HUES48 (cell line): ENCODE measurements at regions not wholly inside any gene's neighbourhood (a gene's known extent, or its start where the extent isn't known, plus 50 kb on each side); places are given as distances from the start of the nearest gene placed in this dataset.
"Not testable (repeated sequence)": the region's sequence is repeated elsewhere in the genome, so short reads cannot be mapped to it uniquely, and the experiment has no call there.

ENCODE experiments used
- H3K27ac ChIP-seq: one replicate; pipeline ENCODE4 v1.7.0; 2013; ENCODE audit warnings: low read depth, low read length, inconsistent platforms
- H3K27me3 ChIP-seq: 2 replicates; pipeline ENCODE4 v1.6.1; 2013; ENCODE audit warnings: mild to moderate bottlenecking, low read length; ENCODE audit not compliant: control insufficient read depth, insufficient read depth
- H3K36me3 ChIP-seq: 2 replicates; pipeline ENCODE4 v1.6.1; 2013; ENCODE audit warnings: low read length; ENCODE audit not compliant: control insufficient read depth, insufficient read depth
- H3K4me1 ChIP-seq: 2 replicates; pipeline ENCODE4 v1.6.1; 2013; ENCODE audit warnings: mild to moderate bottlenecking, low read length; ENCODE audit not compliant: control insufficient read depth, insufficient read depth
- H3K4me3 ChIP-seq: 2 replicates; pipeline ENCODE4 v1.5.1; 2013; ENCODE audit warnings: mild to moderate bottlenecking, low read depth, low read length
- H3K9ac ChIP-seq: 2 replicates; pipeline ENCODE4 v1.6.1; 2013; ENCODE audit warnings: mild to moderate bottlenecking, low read depth, low read length, moderate library complexity
- H3K9me3 ChIP-seq: 2 replicates; pipeline ENCODE4 v1.6.1; 2013; ENCODE audit warnings: low read length; ENCODE audit not compliant: control insufficient read depth, insufficient read depth

- no peaks in the 10 kb centered on the region for H3K27me3 ChIP-seq
- no peaks in the 10 kb centered on the region for H3K4me1 ChIP-seq
- H3K4me3 ChIP-seq, result no peak overlapping the region
- peaks cover 17% of the 10 kb centered on the region for H3K9me3 ChIP-seq
- no peak overlapping the region for H3K27ac ChIP-seq
- H3K36me3 ChIP-seq, result no peaks in the 10 kb centered on the region
- H3K9ac ChIP-seq, result no peak overlapping the region
Measured at GRCh38 chr20:30949761-30950160, 307.7 kb upstream of the DEFB115 start.

- H3K9me3 ChIP-seq, result peaks cover 17% of the 10 kb centered on the region
- not testable (repeated sequence) for H3K36me3 ChIP-seq, H3K9ac ChIP-seq, H3K4me3 ChIP-seq, H3K4me1 ChIP-seq, H3K27ac ChIP-seq, H3K27me3 ChIP-seq
Measured at GRCh38 chr20:30951088-30951487, 306.4 kb upstream of the DEFB115 start.

GRCh38 chr20:30956649-30957048, 300.8 kb upstream of the DEFB115 start:
- H3K4me1 ChIP-seq, H3K36me3 ChIP-seq, H3K4me3 ChIP-seq, H3K27ac ChIP-seq, H3K27me3 ChIP-seq, H3K9ac ChIP-seq: not testable (repeated sequence)
- peaks cover 30% of the 10 kb centered on the region for H3K9me3 ChIP-seq

- not testable (repeated sequence) for H3K9ac ChIP-seq, H3K27ac ChIP-seq, H3K36me3 ChIP-seq, H3K4me3 ChIP-seq, H3K27me3 ChIP-seq, H3K4me1 ChIP-seq
- peaks cover 23% of the 10 kb centered on the region for H3K9me3 ChIP-seq
Measured at GRCh38 chr20:30959208-30959607, 298.3 kb upstream of the DEFB115 start.

GRCh38 chr20:30963591-30963990, 293.9 kb upstream of the DEFB115 start:
- H3K36me3 ChIP-seq, result no peaks in the 10 kb centered on the region
- H3K9ac ChIP-seq, result no peak overlapping the region
- no peaks in the 10 kb centered on the region for H3K4me1 ChIP-seq
- peaks cover 40% of the 10 kb centered on the region for H3K9me3 ChIP-seq
- H3K27me3 ChIP-seq, result no peaks in the 10 kb centered on the region
- no peak overlapping the region for H3K27ac ChIP-seq
- no peak overlapping the region for H3K4me3 ChIP-seq

GRCh38 chr20:30975859-30976258, 281.6 kb upstream of the DEFB115 start:
- H3K9me3 ChIP-seq, result peaks cover 33% of the 10 kb centered on the region
- H3K4me1 ChIP-seq, H3K4me3 ChIP-seq, H3K36me3 ChIP-seq, H3K27ac ChIP-seq, H3K27me3 ChIP-seq, H3K9ac ChIP-seq: not testable (repeated sequence)

GRCh38 chr20:30985386-30985785, 272.1 kb upstream of the DEFB115 start:
- Histone ChIP-seq H3K9ac (no peak overlapping the region), H3K9me3 (peaks cover 47% of the 10 kb centered on the region), H3K27ac (no peak overlapping the region), H3K27me3 (no peaks in the 10 kb centered on the region), H3K4me3 (no peak overlapping the region), H3K36me3 (no peaks in the 10 kb centered on the region), H3K4me1 (no peaks in the 10 kb centered on the region)
